VCaP (cell line): ENCODE measurements at regions not wholly inside any gene's neighbourhood (a gene's known extent, or its start where the extent isn't known, plus 50 kb on each side); places are given as distances from the start of the nearest gene placed in this dataset.
"Not testable (repeated sequence)": the region's sequence is repeated elsewhere in the genome, so short reads cannot be mapped to it uniquely, and the experiment has no call there.

ENCODE experiments used
- H3K27ac ChIP-seq: fragments of 450-650 bp; 2 replicates; pipeline ENCODE4 v1.5.1; 2017
- TF ChIP-seq, protein P1 (sequence below): fragments of 450-650 bp; conservative IDR thresholded peaks from 2 replicates; pipeline ENCODE4 v1.5.1; 2017; ENCODE audit warnings: mild to moderate bottlenecking, moderate library complexity

DNA sequence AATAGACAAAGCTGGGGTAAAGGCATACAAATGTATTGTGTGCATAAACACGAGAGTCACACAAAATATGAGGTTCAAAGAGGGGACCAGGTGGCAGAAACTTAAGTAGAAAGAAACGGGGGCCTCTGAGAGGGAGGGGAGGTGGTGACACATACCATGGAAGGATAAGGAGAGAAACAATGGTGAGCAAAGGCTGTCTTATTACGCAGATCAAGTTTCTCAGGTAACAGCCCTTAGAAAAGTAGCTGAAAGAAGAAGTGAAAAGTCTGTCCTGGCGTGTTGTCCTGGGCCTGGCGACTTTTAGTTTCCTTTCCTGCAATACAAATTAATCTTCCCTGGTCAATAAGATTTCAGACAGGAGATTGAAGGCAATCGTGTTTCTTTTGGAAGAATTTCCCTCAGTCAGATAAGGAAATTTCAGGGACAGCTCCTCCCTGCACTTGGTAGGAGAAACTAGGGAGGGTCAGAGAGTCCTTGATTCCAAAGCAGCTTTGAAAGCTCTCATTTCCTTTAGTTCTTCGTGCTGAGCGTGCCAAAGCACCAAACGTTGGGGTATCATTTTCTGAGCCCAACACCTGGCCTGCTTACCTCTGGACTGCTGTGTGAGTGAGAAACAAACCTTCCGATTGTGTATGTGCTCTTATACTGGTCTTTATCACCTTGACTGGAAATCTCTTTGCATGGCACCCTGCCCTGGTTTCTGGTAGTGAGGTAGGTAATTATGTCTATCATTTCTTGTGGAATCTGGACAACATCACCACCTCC lies 676.7 kb upstream of the LCORL start:
- H3K27ac ChIP-seq = no peak overlapping the region

DNA sequence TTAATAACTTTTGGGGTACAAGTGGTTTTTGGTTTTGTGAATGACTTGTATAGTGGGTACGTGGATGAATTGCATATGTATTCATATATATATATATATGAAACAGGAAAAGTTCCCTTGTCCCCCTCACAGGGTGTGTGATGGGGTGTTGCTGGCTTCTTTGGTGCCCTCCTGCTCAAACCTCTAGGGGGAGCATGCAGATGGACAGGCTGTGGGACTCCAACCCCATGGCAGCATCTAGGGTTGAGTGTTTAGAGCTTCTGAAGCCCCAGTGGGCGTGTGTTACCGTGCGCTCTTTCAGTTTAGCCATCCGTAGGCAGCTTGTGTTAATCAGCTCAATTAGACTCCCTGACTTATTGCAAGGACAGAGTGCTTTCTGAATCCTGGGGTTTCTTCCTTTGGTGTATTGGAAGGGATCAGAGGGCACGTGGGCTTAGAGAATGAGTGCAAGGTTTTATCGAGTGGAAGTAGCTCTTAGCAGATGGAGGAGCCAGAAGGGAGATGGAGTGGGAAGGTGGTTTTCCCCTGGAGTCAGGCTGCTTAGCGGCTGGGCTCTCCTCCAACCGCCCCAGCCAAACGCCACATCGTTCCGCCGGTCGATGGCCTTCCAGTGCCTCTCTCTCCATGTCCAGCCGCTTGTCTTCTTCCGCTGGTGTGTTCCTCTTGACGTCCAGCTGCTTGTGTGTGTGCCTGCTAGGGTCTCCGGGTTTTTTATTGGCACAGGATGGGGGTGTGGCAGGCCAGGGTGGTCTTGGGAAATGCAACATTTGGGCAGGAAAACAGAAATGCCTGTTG lies 674.4 kb upstream of the LCORL start:
- TF ChIP-seq, protein P1, sequence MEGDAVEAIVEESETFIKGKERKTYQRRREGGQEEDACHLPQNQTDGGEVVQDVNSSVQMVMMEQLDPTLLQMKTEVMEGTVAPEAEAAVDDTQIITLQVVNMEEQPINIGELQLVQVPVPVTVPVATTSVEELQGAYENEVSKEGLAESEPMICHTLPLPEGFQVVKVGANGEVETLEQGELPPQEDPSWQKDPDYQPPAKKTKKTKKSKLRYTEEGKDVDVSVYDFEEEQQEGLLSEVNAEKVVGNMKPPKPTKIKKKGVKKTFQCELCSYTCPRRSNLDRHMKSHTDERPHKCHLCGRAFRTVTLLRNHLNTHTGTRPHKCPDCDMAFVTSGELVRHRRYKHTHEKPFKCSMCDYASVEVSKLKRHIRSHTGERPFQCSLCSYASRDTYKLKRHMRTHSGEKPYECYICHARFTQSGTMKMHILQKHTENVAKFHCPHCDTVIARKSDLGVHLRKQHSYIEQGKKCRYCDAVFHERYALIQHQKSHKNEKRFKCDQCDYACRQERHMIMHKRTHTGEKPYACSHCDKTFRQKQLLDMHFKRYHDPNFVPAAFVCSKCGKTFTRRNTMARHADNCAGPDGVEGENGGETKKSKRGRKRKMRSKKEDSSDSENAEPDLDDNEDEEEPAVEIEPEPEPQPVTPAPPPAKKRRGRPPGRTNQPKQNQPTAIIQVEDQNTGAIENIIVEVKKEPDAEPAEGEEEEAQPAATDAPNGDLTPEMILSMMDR = no peak
- no peak overlapping the region for H3K27ac ChIP-seq

More for the DNA sequence above, 676.7 kb upstream of the LCORL start:
- TF ChIP-seq, protein P1 = no peak

DNA sequence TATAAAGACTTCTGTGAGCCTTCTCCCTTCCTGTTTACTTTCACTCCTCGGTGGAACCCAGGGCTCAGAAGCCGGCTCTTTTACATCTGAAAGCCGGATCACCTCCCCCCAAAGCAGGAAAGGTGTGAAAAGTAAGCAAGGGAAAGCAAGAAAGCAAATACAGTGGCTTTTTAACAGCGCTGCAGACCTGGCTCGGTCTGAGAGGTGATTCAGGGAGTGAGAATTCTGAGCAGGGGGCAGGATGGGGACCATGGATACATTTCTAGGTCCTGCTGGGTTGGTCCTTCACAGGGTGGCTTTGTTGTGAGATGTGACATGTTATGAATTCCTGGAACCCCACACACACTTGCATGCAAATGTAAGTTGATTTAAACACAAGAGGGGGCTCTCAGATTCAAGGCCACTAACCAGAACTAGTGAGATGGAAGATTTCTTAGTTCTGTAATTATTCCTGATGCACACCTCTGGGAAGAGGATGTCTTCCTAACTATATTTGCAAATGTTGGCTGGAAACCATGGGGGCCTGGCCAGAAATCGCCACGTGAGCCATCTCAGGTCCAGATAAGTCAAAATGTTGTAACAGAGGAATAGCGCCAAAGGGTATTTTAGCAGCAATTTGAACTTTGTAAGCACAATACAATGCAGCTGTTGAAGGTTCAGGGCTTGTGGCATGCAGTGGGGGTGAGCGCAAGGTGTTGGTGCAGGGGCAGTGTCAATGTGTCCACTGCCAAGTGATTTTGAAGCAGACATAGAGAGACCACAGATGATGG lies 670.1 kb upstream of the LCORL start:
- TF ChIP-seq, protein P1 = no peak
- no peak overlapping the region for H3K27ac ChIP-seq

DNA sequence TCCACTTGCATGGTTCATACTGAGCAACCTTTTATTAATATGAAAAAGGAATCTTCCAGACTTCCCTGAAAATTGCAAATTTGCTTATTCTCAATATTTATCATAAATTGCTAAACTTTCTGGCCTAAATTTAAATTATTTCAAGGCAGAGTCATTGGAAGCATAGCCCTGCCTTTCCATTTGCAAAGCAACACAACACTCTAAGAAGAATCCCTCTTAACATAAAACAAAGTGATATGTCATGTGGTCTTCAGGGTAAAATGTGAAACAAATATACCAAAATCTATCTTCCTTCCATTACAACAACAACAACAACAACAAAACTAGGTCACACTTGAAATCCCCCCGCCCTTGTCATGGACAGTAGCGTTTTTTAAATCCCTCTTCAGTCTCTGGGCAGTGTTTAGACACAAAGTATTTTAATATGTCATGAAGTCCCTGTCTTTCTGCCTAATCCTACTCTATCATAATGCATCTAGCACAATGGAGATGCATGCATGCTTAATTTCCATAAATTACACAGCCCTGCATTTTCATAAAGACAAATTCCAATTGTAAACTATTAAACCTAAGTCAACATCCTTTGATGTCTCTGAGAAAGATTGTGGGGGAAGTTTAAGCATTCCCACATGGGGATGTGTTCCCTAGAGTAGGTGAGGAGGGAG lies 668.9 kb upstream of the LCORL start:
- TF ChIP-seq, protein P1 = no peak
- H3K27ac ChIP-seq = no peak overlapping the region

DNA sequence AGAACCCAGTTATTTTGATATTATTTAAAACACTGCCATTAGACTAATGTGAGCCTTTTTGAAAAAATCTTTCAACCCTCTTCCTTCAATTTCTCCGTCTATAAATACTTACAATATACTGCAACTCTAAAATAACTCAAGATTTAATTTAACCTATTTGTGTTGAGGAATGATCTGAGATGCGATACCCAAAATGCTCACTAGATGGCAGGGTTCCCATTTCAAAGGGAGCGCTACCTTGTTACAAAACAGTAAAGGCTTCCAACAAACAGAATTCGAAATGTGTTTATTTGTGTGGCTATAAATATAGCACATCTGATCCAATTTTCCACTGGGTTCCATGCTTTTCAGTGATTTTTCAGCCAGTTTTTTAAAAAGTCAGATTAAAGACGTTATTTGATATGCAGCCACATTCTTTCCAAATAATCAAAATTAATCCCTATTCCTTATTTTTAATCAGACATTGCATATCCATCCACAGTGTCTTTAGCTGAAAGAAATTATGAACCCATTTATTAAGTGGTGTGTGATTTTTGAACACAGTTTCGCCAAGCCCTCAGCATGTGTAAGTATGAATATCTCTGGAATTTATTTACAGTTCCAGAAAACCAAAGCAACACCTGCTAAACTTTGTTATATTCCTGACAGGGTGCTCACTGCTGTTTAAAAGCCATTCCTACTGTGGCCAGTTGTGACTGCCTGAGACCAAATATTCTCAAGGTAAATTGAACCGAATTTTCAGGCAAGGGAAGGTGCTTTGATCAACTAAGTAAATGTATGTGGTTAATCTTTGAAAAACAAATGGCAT lies 668.0 kb upstream of the LCORL start:
- H3K27ac ChIP-seq = no peak overlapping the region
- TF ChIP-seq, protein P1 = peak; percentile 88

DNA sequence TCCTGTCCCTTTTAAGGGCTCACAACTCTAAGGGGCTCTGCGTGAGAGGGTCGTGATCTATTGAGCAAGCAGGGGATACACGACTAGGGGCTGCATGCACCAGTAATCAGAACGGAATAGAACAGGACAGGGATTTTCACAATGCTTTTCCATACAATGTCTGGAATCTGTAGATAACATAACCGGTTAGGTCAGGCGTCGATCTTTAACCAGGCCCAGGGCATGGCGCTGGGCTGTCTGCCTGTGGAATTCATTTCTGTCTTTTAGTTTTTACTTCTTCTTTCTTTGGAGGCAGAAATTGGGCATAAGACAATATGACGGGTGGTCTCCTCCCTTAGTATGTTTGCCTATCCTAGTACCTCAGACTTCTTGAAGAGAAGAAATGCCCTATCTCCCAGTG lies 666.8 kb upstream of the LCORL start:
- H3K27ac ChIP-seq = not testable (repeated sequence)
